HG03354 (cell line): ENCODE measurements at regions not wholly inside any gene's neighbourhood (a gene's known extent, or its start where the extent isn't known, plus 50 kb on each side); places are given as distances from the start of the nearest gene placed in this dataset.

Experiments used
- ATAC-seq: cut with Tn5 transposase; IDR thresholded peaks from one replicate; pipeline ENCODE4 v1.9.1; 2021; ENCODE audit warnings: mild to moderate bottlenecking; ENCODE audit not compliant: unreplicated experiment, poor library complexity, severe bottlenecking

DNA sequence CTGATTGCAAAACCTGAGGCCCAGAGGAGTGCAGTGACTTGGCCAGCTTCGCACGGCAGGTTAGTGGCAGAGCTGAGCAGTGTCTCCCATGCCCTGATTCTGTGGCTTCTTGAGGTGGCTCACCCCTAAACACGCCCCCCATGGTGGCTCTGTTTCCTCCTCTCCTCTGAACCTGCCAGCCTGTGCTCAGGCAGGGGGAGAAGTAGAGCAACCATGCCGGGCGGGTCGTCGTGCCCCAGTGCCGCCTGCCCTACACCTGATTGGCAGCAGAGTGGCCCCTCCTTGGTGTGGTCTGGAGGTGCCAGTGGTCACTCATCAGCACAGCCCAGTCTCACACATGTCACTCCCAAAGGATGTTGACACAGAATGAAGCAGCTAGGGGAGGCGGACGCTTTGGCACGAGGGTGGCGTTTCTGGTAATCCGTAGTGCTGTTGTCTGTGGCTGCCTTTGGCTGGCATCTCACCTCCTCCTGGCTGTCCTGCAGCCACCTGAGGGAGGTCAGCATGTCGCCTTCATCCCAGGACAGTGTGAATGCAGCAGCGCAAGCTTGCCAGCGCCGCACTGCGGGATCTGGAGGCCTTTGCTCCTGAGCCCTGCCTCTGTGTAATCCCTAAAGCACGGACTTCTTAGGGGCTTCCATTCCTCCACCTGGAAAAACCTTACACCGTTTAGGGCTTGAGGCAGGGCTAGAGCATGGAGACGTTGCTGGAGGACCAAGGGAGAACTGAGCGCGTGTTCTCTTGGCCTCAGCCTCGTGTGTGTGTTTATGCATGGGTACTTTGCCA is 294.7 kb downstream of the SEC14L1 start:
- no peak for ATAC-seq

DNA sequence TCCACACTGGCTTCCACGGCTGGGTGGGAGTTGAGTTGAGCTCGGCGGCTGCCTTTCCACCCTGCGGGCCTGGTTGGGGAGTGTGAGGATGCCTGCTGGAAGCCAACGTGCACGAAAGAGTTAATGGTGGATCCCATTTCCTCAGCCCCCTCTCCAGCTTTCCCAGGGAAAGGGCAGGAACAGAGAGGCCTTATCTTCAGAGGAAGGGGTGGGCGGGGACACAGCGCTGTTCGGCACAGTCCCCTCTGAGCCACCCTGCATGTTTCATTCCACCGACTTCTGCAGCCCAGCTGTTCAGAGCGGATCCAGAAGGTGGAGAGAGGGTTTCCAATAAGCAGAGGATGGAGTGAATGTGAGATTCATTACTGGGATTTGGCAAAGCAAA is 295.3 kb downstream of the SEC14L1 start:
- ATAC-seq: no peak

GRCh38 chr17:77436481-77436880 is 295.7 kb downstream of the SEC14L1 start:
- ATAC-seq: no peak

GRCh38 chr17:77437017-77437416 is 296.2 kb downstream of the SEC14L1 start:
- ATAC-seq: no peak

- ATAC-seq: no peak
Measured at GRCh38 chr17:77437747-77438146, 297.0 kb downstream of the SEC14L1 start.

- no peak for ATAC-seq
Measured at GRCh38 chr17:77438241-77439188, 297.7 kb downstream of the SEC14L1 start.

- no peak for ATAC-seq
Measured at GRCh38 chr17:77439189-77440018, 298.6 kb downstream of the SEC14L1 start.

GRCh38 chr17:77440560-77440981 is 299.8 kb downstream of the SEC14L1 start:
- ATAC-seq: no peak

DNA sequence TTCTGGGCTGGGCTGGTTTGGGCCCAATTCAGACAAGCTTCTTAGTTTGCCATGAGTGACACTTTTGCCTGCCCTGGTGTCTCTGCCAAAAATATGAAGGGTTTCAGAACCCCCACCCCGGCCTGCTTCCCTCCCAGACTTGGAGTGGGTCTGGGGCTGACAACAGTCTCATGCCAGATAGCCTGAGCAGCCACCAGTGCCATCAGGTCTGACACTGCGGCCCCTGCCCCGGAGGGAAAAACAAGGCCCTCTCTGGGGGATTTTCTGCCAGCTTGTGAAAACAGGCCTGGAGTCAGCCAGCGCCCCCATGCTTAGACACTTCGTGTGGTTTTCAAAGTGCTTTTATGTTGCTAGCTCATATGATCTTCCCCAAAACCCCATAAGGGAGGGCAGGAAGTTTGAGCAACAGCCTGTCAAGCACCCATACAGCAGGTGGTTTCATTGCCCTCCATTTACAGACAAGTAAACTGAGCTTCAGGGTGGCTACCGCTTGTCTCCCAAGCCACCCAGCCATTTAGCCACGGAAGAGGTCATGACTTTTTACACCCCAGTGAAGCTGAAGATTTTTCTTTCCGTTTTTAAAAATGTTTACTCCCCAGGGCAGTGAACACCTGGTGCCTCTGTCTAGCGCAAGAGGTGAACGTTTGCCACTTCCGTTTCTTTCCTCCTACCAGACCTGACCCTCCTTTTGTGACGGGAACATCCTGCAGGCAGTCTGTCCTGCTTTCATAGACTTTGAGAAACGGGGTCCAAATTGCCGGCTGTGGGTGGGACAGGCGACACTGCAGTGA is 300.6 kb downstream of the SEC14L1 start:
- peak; percentile 52 for ATAC-seq

- no peak for ATAC-seq
Measured at GRCh38 chr17:77441940-77442339, 301.2 kb downstream of the SEC14L1 start.

- ATAC-seq: no peak
Measured at GRCh38 chr17:77442976-77443747, 302.4 kb downstream of the SEC14L1 start.

DNA sequence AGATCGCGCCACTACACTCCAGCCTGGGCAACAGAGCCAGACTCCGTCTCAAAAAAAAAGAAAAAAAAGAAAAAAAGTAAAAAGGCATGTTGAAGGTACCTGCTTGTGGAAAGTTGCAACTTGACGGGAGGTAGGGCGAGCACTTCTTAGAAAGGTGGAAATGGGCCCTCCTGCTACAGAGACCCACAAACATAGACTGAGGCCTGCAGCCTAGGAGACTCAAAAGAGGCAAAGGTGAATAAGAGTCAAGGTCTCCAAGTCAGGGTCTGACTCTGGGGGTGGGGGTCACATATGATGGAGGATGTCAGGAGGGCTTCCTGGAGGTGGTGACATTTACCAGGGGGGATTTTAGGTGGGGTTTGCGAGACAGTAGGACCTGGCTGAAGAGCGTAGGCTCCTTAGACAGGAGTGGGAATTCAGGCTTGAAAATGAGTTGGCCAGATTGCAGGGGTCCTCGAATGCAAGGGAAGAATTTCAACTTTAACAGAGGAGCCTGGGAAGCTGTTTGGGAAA is 303.0 kb downstream of the SEC14L1 start:
- ATAC-seq: no peak

DNA sequence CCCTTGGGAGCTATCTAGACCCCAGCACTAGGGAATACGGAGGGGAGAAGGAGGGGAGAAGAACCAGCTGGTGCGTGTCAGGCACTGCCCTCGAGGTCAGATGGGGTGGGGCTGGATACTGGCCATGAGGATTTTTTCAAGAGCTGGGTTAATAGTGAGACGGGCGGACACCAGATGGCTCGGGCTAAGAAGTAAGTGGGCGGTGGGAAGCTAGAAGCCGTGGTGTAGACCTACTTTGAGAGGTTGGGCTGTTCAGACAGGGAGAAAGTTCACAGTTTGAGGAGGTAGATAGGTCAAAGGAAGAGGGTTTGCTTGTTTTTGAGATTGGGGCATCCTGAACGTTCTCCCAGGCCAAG is 303.8 kb downstream of the SEC14L1 start:
- no peak for ATAC-seq

GRCh38 chr17:77444984-77445759 is 304.4 kb downstream of the SEC14L1 start:
- ATAC-seq: peak; percentile 30

DNA sequence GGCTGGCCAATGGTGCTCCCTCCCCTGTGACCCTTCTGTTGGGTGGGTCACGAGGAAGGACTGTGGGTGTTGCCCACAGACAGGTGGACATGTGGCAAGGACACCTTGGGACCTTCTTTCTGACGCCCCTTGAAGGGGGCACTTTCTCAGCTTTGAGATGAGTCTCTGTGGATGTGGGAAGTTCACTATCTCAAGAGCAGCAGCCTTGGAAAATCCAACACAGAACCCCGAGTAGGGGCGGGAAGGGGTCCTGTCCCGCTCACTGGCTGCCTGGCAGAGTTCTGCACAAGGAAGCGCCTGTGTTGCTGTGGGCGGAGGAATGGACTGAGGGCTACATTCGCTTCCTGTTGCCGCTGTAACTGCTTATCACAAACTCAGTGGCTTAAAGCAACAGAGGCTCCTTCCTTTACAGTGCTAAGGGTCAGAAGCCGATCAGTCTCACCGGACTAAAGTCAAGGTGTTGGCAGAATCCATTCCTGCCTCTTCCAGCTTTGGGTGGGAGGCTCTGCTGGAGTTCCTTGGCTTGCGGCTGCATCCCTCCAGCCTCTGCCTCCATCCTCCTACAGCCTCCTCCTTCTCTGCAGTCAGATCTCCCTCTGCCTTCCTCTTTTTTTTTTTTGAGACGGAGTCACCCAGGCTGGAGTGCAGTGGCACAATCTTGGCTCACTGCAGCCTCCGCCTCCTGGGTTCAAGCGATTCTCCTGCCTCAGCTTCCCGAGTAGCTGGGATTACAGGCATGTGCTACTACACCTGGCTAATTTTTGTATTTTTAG is 305.2 kb downstream of the SEC14L1 start:
- ATAC-seq: peak; percentile 32

- no peak for ATAC-seq
Measured at GRCh38 chr17:77446940-77447634, 306.3 kb downstream of the SEC14L1 start.
